ENCODE measurements at regions not wholly inside any gene's neighbourhood (a gene's known extent, or its start where the extent isn't known, plus 50 kb on each side); places are given as distances from the start of the nearest gene placed in this dataset.

- intact Hi-C loops (cut with DNase I; ENCODE audit: low total_unique reads) = no loop called here
- DNase-seq (ENCODE audit: low spot score in 2 of 2) = no peak
- no peak overlapping the region for H3K4me3 ChIP-seq (ENCODE audit: low read depth, poor library complexity, severe bottlenecking)
- TF ChIP-seq POLR2A (IDR thresholded peaks at IDR 0.05) = no peak
- TF ChIP-seq, protein P1, sequence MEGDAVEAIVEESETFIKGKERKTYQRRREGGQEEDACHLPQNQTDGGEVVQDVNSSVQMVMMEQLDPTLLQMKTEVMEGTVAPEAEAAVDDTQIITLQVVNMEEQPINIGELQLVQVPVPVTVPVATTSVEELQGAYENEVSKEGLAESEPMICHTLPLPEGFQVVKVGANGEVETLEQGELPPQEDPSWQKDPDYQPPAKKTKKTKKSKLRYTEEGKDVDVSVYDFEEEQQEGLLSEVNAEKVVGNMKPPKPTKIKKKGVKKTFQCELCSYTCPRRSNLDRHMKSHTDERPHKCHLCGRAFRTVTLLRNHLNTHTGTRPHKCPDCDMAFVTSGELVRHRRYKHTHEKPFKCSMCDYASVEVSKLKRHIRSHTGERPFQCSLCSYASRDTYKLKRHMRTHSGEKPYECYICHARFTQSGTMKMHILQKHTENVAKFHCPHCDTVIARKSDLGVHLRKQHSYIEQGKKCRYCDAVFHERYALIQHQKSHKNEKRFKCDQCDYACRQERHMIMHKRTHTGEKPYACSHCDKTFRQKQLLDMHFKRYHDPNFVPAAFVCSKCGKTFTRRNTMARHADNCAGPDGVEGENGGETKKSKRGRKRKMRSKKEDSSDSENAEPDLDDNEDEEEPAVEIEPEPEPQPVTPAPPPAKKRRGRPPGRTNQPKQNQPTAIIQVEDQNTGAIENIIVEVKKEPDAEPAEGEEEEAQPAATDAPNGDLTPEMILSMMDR (IDR thresholded peaks at IDR 0.05) = no peak
- 83 to 86% methylated on average over 1 of the region's 1 CpG for WGBS, 2 donors
Observed at GRCh38 chr3:20680990-20681628, 495.1 kb upstream of the SGO1 start.

DNA sequence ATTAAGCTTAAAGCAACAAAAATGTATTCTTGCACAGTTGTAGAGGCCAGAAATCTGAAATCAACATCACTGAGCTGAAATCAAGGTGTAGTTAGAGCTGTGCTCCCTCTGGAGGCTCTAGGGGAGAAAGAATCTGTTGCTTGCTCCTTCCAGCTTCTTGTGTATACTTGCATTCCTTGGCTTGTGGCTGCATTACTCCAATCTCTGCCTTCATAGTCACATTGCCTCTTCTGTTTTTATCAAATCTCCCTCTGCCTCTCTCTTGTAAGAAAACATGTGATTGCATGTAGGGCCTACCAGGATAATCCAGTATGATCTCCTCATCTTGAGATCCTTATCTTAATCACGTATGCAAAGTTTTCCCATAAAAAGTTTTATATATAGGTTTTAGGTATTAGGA is 487.9 kb upstream of the SGO1 start:
- intact Hi-C loops (cut with DNase I; ENCODE audit: low total_unique reads) = no loop called here
- TF ChIP-seq, protein P1 (IDR thresholded peaks at IDR 0.05) = no peak
- TF ChIP-seq POLR2A (IDR thresholded peaks at IDR 0.05) = no peak
- H3K4me3 ChIP-seq (ENCODE audit: low read depth, poor library complexity, severe bottlenecking) = no peak overlapping the region
- DNase-seq (ENCODE audit: low spot score in 2 of 2) = no peak
- 56 to 63% methylated on average over 1 of the region's 1 CpG for WGBS, 2 donors

DNA sequence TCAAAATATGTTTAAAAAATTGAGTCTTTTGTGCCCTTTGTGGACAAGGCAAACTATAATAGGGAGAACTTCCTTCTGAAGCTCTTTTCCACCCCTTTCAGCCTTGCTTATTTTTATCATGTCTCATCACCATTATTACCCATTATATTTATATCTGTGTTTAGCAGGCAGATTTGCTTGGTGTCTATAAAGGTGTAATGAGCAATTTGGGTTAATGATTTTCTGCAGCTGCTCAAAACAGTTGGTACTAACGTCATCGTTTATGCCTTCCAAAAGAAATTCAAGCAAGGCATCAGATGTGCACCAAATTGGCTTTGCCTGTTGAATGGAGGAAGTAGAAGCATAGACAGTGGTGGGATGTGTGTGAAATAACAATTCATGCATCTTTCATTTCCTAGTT is 483.7 kb upstream of the SGO1 start:
- no peak for DNase-seq (ENCODE audit: low spot score in 2 of 2)
- H3K4me3 ChIP-seq (ENCODE audit: low read depth, poor library complexity, severe bottlenecking) = no peak overlapping the region
- TF ChIP-seq POLR2A (IDR thresholded peaks at IDR 0.05) = no peak
- TF ChIP-seq, protein P1 (IDR thresholded peaks at IDR 0.05) = no peak
- intact Hi-C loops (cut with DNase I; ENCODE audit: low total_unique reads) = no loop called here
- WGBS, 2 donors = 55 to 63% methylated on average over 2 of the region's 2 CpGs

- no peak overlapping the region for H3K4me3 ChIP-seq (ENCODE audit: low read depth, poor library complexity, severe bottlenecking)
- TF ChIP-seq POLR2A (IDR thresholded peaks at IDR 0.05) = no peak
- TF ChIP-seq, protein P1 (IDR thresholded peaks at IDR 0.05) = no peak
- intact Hi-C loops (cut with DNase I; ENCODE audit: low total_unique reads) = no loop called here
- WGBS, 2 donors = 17 to 25% methylated on average over 5 of the region's 5 CpGs
- DNase-seq (ENCODE audit: low spot score in 2 of 2) = no peak
Observed at GRCh38 chr3:20669184-20669583, 483.2 kb upstream of the SGO1 start.

DNA sequence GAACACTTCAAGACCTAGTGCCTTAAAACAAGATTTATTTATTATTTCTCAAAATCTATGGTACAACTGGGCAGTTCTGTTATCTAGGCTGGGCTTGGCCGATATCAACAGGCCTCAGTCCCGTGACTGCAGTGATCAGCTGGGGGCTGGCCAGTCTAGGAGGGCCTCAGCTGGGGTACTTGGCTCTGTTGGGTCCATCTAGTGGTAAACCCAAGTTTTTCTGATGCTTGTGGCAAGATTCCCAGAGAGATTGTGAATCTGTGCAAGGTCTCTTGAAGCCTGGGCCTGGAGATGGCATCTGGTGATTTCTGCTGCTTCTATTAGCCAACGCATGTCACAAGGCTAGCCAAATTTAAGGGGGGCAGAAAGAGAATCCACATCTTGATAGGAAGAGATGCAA is 482.4 kb upstream of the SGO1 start:
- DNase-seq (ENCODE audit: low spot score in 2 of 2) = no peak
- intact Hi-C loops (cut with DNase I; ENCODE audit: low total_unique reads) = no loop called here
- TF ChIP-seq POLR2A (IDR thresholded peaks at IDR 0.05) = no peak
- TF ChIP-seq, protein P1 (IDR thresholded peaks at IDR 0.05) = no peak
- 82 to 90% methylated on average over 3 of the region's 3 CpGs for WGBS, 2 donors
- H3K4me3 ChIP-seq (ENCODE audit: low read depth, poor library complexity, severe bottlenecking) = no peak overlapping the region

GRCh38 chr3:20666091-20666490 is 480.1 kb upstream of the SGO1 start:
- intact Hi-C loops (cut with DNase I; ENCODE audit: low total_unique reads) = no loop called here
- TF ChIP-seq, protein P1 (IDR thresholded peaks at IDR 0.05) = no peak
- no peak for TF ChIP-seq POLR2A (IDR thresholded peaks at IDR 0.05)
- WGBS, 2 donors = 37 to 42% methylated on average over 2 of the region's 2 CpGs
- DNase-seq (ENCODE audit: low spot score in 2 of 2) = no peak
- H3K4me3 ChIP-seq (ENCODE audit: low read depth, poor library complexity, severe bottlenecking) = no peak overlapping the region
